Erythroblast (primary cell): ENCODE measurements at regions not wholly inside any gene's neighbourhood (a gene's known extent, or its start where the extent isn't known, plus 50 kb on each side); places are given as distances from the start of the nearest gene placed in this dataset.

Experiments
- GATA1 ChIP-seq: IDR thresholded peaks from 2 replicates; pipeline ENCODE4 v1.6.1; 2011; ENCODE audit warnings: low read depth, mild to moderate bottlenecking, control low read depth, low read length, moderate library complexity
- POLR2A ChIP-seq: IDR thresholded peaks from 2 replicates; pipeline ENCODE4 v1.6.1; 2011; ENCODE audit warnings: mild to moderate bottlenecking, low read length

DNA sequence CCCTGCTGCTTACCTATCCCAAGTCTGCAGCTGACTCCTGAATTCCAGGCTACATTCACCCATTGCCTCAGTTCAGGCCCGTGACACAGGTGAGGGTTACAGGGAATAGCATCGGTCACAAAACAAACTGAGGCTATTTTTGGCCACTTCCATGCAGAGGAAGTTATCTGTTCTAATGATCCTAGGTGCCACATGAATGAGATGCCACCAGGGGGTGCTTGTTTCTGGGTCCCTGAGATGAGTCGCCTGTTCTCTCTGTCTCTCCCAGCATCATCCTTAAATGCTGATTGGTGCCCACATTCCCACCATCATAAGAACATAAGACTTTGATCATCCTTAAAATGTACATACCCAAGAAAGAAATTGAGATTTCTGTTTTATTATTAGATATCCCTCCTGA, 119.0 kb upstream of the CELF4 start:
- TF ChIP-seq POLR2A (no peak), GATA1 (no peak)
